ENCODE measurements at regions not wholly inside any gene's neighbourhood (a gene's known extent, or its start where the extent isn't known, plus 50 kb on each side); places are given as distances from the start of the nearest gene placed in this dataset.
"Not testable (repeated sequence)": the region's sequence is repeated elsewhere in the genome, so short reads cannot be mapped to it uniquely, and the experiment has no call there.

GRCh38 chr16:85243308-85243707, 131.0 kb upstream of the CIBAR2 start:
- intact Hi-C loops (cut with DNase I) = no loop called here
- no peak for DNase-seq (ENCODE audit: missing footprints)
- ATAC-seq = no peak

- ATAC-seq; DNase-seq (ENCODE audit: missing footprints); intact Hi-C loops (cut with DNase I): not testable (repeated sequence)
Observed at GRCh38 chr16:85244452-85244851, 132.2 kb upstream of the CIBAR2 start.

GRCh38 chr16:85245307-85246172, 133.3 kb upstream of the CIBAR2 start:
- intact Hi-C loops (cut with DNase I) = loop anchor here (5.0 kb wide), 1 partner anchor 128 kb away; no protein-coding TSS in a partner anchor
- ATAC-seq (peak; percentile 49), DNase-seq (ENCODE audit: missing footprints) (no peak)

- intact Hi-C loops (cut with DNase I) = loop anchor here (5.0 kb wide), 1 partner anchor 129 kb away; no protein-coding TSS in a partner anchor
- no peak for ATAC-seq
Observed at GRCh38 chr16:85246473-85246872, 134.2 kb upstream of the CIBAR2 start.

GRCh38 chr16:85246973-85247372, 134.7 kb upstream of the CIBAR2 start:
- ATAC-seq (no peak), DNase-seq (ENCODE audit: missing footprints) (no peak)
- intact Hi-C loops (cut with DNase I) = loop anchor here (5.0 kb wide), 1 partner anchor 130 kb away; no protein-coding TSS in a partner anchor

More at GRCh38 chr16:85246473-85246872, 134.2 kb upstream of the CIBAR2 start:
- DNase-seq (ENCODE audit: missing footprints) = no peak

GRCh38 chr16:85248342-85248741, 136.1 kb upstream of the CIBAR2 start:
- intact Hi-C loops (cut with DNase I) = loop anchor here (5.0 kb wide), 1 partner anchor 131 kb away; no protein-coding TSS in a partner anchor
- no peak for ATAC-seq
- DNase-seq (ENCODE audit: missing footprints) = no peak

- ATAC-seq = no peak
- intact Hi-C loops (cut with DNase I) = loop anchor here (5.0 kb wide), 1 partner anchor 132 kb away; no protein-coding TSS in a partner anchor
- no peak for DNase-seq (ENCODE audit: missing footprints)
Observed at GRCh38 chr16:85248857-85249256, 136.6 kb upstream of the CIBAR2 start.

GRCh38 chr16:85249418-85250146, 137.3 kb upstream of the CIBAR2 start:
- ATAC-seq (peak; percentile 23), DNase-seq (ENCODE audit: missing footprints) (no peak)
- intact Hi-C loops (cut with DNase I) = loop anchor here (5.0 kb wide), 1 partner anchor 132 kb away; no protein-coding TSS in a partner anchor

GRCh38 chr16:85250147-85250463, 137.8 kb upstream of the CIBAR2 start:
- intact Hi-C loops (cut with DNase I) = no loop called here
- no peak for ATAC-seq
- DNase-seq (ENCODE audit: missing footprints) = no peak

GRCh38 chr16:85250609-85251223, 138.4 kb upstream of the CIBAR2 start:
- ATAC-seq = no peak
- no peak for DNase-seq (ENCODE audit: missing footprints)
- intact Hi-C loops (cut with DNase I) = no loop called here

- ATAC-seq (no peak), DNase-seq (ENCODE audit: missing footprints) (no peak)
- intact Hi-C loops (cut with DNase I) = no loop called here
Observed at GRCh38 chr16:85251225-85251760, 139.0 kb upstream of the CIBAR2 start.

GRCh38 chr16:85252014-85252413, 139.7 kb upstream of the CIBAR2 start:
- ATAC-seq (no peak), DNase-seq (ENCODE audit: missing footprints) (no peak)
- intact Hi-C loops (cut with DNase I) = no loop called here

- ATAC-seq = no peak
- intact Hi-C loops (cut with DNase I) = no loop called here
- DNase-seq (ENCODE audit: missing footprints) = no peak
Observed at GRCh38 chr16:85252461-85252860, 140.2 kb upstream of the CIBAR2 start.

GRCh38 chr16:85253084-85253941, 141.0 kb upstream of the CIBAR2 start:
- intact Hi-C loops (cut with DNase I) = no loop called here
- peak; percentile 56 for ATAC-seq

GRCh38 chr16:85254051-85254450, 141.8 kb upstream of the CIBAR2 start:
- ATAC-seq (no peak), DNase-seq (ENCODE audit: missing footprints) (no peak)
- intact Hi-C loops (cut with DNase I) = no loop called here

More at GRCh38 chr16:85253084-85253941, 141.0 kb upstream of the CIBAR2 start:
- DNase-seq (ENCODE audit: missing footprints) = peak; percentile 82

- DNase-seq (ENCODE audit: missing footprints) = no peak
- ATAC-seq = no peak
- intact Hi-C loops (cut with DNase I) = no loop called here
Observed at GRCh38 chr16:85254921-85255320, 142.6 kb upstream of the CIBAR2 start.

GRCh38 chr16:85255777-85256176, 143.5 kb upstream of the CIBAR2 start:
- ATAC-seq (no peak), DNase-seq (ENCODE audit: missing footprints) (no peak)
- intact Hi-C loops (cut with DNase I) = no loop called here

GRCh38 chr16:85256190-85256739, 144.0 kb upstream of the CIBAR2 start:
- intact Hi-C loops (cut with DNase I) = no loop called here
- no peak for ATAC-seq
- DNase-seq (ENCODE audit: missing footprints) = no peak

All from Right ventricle myocardium inferior (tissue), 1 donor.